ENCODE measurements at regions not wholly inside any gene's neighbourhood (a gene's known extent, or its start where the extent isn't known, plus 50 kb on each side); places are given as distances from the start of the nearest gene placed in this dataset.
"Not testable (repeated sequence)": the region's sequence is repeated elsewhere in the genome, so short reads cannot be mapped to it uniquely, and the experiment has no call there.

DNA sequence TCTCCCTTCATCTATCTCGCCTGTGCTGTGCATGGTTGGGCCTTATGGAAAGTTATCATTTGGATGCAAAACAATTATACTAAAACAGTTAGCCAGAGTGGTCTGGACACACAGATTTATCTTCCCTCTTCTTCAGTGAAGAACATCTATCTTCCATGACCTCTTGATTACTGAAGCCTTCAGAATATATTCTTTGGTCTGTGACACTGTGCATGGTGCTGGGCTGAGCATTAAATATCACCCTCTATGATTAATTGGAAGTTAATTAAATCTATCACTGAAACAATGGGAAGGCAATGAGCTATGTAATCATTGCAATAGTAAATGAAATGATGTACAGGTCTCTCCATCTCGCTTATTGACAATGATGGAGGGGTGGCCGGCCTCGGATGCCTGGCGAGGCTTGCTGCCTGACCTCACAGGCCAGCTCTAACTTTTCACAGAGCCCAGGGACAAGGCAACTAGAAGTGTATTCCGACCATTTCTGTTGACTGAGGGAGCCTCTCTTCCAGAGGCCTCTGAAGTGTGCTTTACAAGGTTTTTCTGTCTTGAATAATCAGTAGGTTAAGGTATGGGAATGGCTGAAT, 186.6 kb downstream of the NKX6-1 start:
- no peak for TF ChIP-seq CTCF (IDR thresholded peaks at IDR 0.05; ENCODE audit: low read depth, low read length)
- no peak for DNase-seq (ENCODE audit: low read depth, low spot score)
- in situ Hi-C loops (cut with HindIII; ENCODE audit: low sequenced_read_pairs), result no loop called here
- H3K4me3 ChIP-seq (ENCODE audit: low read depth, low read length), result no peak overlapping the region

- H3K4me3 ChIP-seq (ENCODE audit: low read depth, low read length), result no peak overlapping the region
- TF ChIP-seq CTCF (IDR thresholded peaks at IDR 0.05; ENCODE audit: low read depth, low read length), result no peak
- no peak for DNase-seq (ENCODE audit: low read depth, low spot score)
- in situ Hi-C loops (cut with HindIII; ENCODE audit: low sequenced_read_pairs), result no loop called here
These were observed 189.9 kb downstream of the NKX6-1 start for GRCh38 chr4:84309191-84309590.

DNA sequence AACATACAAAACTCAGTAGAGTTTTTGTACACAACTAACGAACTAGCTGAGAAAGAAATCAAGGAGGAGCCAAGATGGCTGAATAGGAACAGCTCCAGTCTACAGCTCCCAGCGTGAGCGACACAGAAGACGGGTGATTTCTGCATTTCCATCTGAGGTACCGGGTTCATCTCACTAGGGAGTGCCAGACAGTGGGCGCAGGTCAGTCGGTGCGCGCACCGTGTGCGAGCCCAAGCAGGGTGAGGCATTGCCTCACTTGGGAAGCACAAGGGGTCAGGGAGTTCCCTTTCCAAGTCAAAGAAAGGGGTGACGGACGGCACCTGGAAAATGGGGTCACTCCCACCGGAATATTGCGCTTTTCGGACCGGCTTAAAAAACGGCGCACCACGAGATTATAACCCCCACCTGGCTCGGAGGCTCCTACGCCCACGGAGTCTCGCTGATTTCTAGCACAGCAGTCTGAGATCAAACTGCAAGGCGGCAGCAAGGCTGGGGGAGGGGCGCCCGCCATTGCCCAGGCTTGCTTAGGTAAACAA, 200.3 kb downstream of the NKX6-1 start:
- H3K4me3 ChIP-seq (ENCODE audit: low read depth, low read length); DNase-seq (ENCODE audit: low read depth, low spot score); in situ Hi-C loops (cut with HindIII; ENCODE audit: low sequenced_read_pairs): not testable (repeated sequence)

- in situ Hi-C loops (cut with HindIII; ENCODE audit: low sequenced_read_pairs), result no loop called here
- no peak overlapping the region for H3K4me3 ChIP-seq (ENCODE audit: low read depth, low read length)
- TF ChIP-seq CTCF (IDR thresholded peaks at IDR 0.05; ENCODE audit: low read depth, low read length), result no peak
- no peak for DNase-seq (ENCODE audit: low read depth, low spot score)
These were observed 200.9 kb downstream of the NKX6-1 start for GRCh38 chr4:84298023-84298718.

GRCh38 chr4:84291969-84292368, 207.1 kb downstream of the NKX6-1 start:
- no peak overlapping the region for H3K4me3 ChIP-seq (ENCODE audit: low read depth, low read length)
- no peak for TF ChIP-seq CTCF (IDR thresholded peaks at IDR 0.05; ENCODE audit: low read depth, low read length)
- in situ Hi-C loops (cut with HindIII; ENCODE audit: low sequenced_read_pairs), result no loop called here
- DNase-seq (ENCODE audit: low read depth, low spot score), result no peak

DNA sequence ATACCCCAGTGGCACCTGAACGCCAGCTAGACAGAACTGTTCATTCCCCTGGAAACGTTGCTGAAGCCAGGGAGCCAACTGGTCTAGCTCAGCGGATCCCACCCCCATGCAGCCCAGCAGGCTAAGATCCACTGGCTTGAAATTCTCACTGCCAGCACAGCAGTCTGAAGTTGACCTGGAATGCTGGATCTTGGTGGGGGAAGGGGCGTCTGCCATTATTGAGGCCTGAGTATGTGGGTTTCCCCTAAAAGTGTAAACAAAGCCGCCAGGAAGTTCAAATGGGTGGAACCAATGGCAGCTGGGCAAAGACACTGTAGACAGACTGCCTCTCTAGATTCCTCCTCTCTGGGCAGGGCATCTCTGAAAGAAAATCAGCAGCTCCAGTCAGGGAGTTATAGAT, 213.0 kb downstream of the NKX6-1 start:
- no peak overlapping the region for H3K4me3 ChIP-seq (ENCODE audit: low read depth, low read length)
- no peak for TF ChIP-seq CTCF (IDR thresholded peaks at IDR 0.05; ENCODE audit: low read depth, low read length)
- in situ Hi-C loops (cut with HindIII; ENCODE audit: low sequenced_read_pairs), result no loop called here
- no peak for DNase-seq (ENCODE audit: low read depth, low spot score)

DNA sequence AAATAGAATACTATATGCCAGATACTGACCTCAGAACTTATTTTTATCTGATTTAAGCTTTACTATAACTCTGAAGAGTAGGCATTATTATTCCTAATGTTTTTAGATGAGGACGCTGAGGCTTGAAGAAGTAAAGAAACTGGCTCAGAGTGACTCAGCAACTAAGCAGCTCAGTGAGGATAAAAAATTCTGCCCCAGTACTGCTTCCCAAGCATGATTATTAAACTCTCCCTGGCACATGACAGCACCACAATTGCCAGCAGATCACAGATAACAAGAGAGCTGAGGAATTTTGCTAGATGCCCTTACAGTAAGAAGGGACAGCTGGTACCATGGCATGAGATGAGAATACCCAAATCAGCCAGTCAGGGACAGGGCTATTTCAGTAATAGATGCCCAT, 219.4 kb downstream of the NKX6-1 start:
- no peak for TF ChIP-seq CTCF (IDR thresholded peaks at IDR 0.05; ENCODE audit: low read depth, low read length)
- in situ Hi-C loops (cut with HindIII; ENCODE audit: low sequenced_read_pairs), result no loop called here
- no peak for DNase-seq (ENCODE audit: low read depth, low spot score)
- no peak overlapping the region for H3K4me3 ChIP-seq (ENCODE audit: low read depth, low read length)
